Fibroblast of peridontal ligament (primary cell): ENCODE measurements at regions not wholly inside any gene's neighbourhood (a gene's known extent, or its start where the extent isn't known, plus 50 kb on each side); places are given as distances from the start of the nearest gene placed in this dataset.

Experiments used
- DNase-seq: peaks from one replicate; pipeline ENCODE4 v3.0.0-alpha.2; 2010; ENCODE audit errors: extremely low read depth

GRCh38 chr1:68331117-68331865, 99.0 kb upstream of the WLS start:
- peak; percentile 96 for DNase-seq

- DNase-seq: no peak
Measured at GRCh38 chr1:68330391-68330790, 98.1 kb upstream of the WLS start.

- peak; percentile 49 for DNase-seq
Measured at GRCh38 chr1:68329096-68329835, 96.9 kb upstream of the WLS start.

- DNase-seq: peak; percentile 45
Measured at GRCh38 chr1:68328490-68328889, 96.2 kb upstream of the WLS start.

GRCh38 chr1:68327414-68327813, 95.1 kb upstream of the WLS start:
- DNase-seq: no peak

- DNase-seq: no peak
Measured at GRCh38 chr1:68326481-68326880, 94.2 kb upstream of the WLS start.

GRCh38 chr1:68324316-68324715, 92.0 kb upstream of the WLS start:
- DNase-seq: no peak

GRCh38 chr1:68322837-68323687, 90.7 kb upstream of the WLS start:
- peak; percentile 79 for DNase-seq

GRCh38 chr1:68322096-68322495, 89.8 kb upstream of the WLS start:
- peak; percentile 45 for DNase-seq

- peak; percentile 76 for DNase-seq
Measured at GRCh38 chr1:68321084-68321685, 88.9 kb upstream of the WLS start.

- no peak for DNase-seq
Measured at GRCh38 chr1:68320349-68320748, 88.0 kb upstream of the WLS start.

- no peak for DNase-seq
Measured at GRCh38 chr1:68319907-68320306, 87.6 kb upstream of the WLS start.

- no peak for DNase-seq
Measured at GRCh38 chr1:68317543-68317942, 85.2 kb upstream of the WLS start.

- DNase-seq: no peak
Measured at GRCh38 chr1:68314151-68314780, 81.9 kb upstream of the WLS start.

- no peak for DNase-seq
Measured at GRCh38 chr1:68313735-68314134, 81.4 kb upstream of the WLS start.

- no peak for DNase-seq
Measured at GRCh38 chr1:68308034-68308433, 75.7 kb upstream of the WLS start.

- no peak for DNase-seq
Measured at GRCh38 chr1:68307378-68307787, 75.1 kb upstream of the WLS start.

- DNase-seq: peak; percentile 51
Measured at GRCh38 chr1:68301471-68302001, 69.2 kb upstream of the WLS start.

GRCh38 chr1:68294367-68295066, 62.2 kb upstream of the WLS start:
- DNase-seq: no peak

- peak; percentile 69 for DNase-seq
Measured at GRCh38 chr1:68293609-68294366, 61.5 kb upstream of the WLS start.
